OCI-M2 (cell line): ENCODE measurements at regions not wholly inside any gene's neighbourhood (a gene's known extent, or its start where the extent isn't known, plus 50 kb on each side); places are given as distances from the start of the nearest gene placed in this dataset.

Experiments used
- DNase-seq: peaks from one replicate; lab custom pipeline; 2025; ENCODE audit not compliant: unreplicated experiment; lab: John Stamatoyannopoulos, UW

DNA sequence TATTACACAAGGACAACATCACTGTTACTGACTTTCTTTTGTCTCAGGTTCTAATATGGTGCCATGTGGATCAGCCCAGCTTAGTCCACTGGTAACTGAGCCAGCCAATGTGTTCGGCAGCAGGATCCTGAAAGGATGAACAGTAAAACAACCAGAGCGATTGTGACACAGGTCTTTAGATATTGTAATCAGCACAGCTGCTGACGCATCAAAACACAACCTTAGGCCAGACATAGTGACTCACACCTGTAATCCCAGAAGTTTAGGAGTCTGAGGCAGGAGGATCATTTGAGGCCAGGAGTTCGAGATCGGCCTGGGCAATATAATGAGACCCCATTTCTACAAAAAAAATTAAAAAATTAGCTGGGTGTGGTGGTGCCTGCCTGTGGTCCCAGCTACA is 183.4 kb upstream of the CDH20 start:
- no peak for DNase-seq

DNA sequence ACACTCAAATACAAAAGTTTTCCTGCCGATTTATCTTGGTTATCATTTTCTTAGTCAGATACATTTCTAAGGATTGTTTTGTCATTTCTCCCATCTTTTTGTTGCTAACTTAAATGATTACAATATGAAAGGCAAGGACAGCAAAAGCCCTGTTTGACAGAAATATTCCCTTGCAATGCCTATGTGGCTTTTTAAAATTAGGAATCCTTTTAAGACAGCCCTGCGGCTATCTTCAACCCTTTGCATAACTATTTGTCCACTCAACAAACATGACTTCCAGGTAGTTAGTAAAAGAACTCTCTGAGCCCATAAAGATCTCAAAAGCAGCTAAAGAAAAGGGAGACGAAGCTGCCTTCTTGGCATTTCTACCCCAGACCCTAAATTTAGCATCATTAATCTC is 179.7 kb upstream of the CDH20 start:
- no peak for DNase-seq

DNA sequence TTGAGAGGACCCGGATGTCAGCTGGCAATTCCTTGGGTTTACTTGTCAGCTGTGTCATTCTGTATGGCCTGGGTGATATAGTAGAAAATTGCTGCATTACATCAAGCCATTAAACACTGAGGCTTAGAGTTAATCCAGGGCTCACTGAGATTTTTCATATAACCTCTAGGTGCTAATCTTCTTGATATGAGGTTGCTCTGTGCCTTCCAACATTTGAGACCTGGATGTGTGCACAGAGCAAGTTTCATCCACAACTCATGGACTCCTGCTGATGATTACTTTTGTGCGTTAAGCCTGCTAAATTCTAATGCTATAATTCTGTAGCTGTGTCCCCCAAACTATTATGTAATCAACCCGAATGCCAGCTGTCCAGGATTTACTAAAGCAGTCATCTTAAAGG is 178.4 kb upstream of the CDH20 start:
- no peak for DNase-seq

DNA sequence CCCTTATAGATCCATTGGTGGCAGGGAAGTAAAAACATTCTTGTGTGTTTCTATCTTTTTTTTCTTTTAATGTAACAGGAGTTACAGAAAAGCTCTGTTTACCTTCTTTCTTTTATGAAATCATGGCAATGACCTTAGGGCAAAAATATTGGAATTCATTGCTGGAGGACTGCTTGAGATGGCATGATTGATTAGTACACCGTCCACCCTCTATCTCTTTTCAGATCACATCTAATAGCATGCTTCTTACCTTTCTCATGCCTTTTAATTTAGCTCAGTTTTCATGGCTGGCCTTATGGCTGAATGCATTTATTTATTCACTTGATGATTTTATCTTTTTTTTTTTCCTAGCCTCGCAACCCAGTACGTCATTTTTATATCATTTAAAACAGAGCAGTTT is 177.6 kb upstream of the CDH20 start:
- DNase-seq, result no peak

DNA sequence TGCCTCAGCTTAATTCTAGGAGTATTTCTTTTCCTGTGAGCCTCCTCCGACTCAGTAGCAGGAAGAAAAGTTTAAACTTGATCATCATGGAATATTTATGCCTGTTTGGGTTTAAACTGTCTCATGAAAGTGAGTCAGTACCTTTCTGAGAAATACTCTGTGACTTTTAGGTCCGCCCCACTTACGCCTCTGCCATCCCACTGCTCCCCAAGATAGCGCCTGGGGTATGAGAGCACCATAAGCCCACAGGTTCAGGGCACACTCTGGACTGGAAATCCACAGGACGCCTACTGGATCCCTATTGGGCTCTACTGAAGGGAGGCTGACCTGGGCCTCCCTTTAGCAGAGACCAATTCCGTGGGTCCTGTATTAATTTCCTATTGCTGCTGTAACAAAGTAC is 175.8 kb upstream of the CDH20 start:
- DNase-seq, result no peak

DNA sequence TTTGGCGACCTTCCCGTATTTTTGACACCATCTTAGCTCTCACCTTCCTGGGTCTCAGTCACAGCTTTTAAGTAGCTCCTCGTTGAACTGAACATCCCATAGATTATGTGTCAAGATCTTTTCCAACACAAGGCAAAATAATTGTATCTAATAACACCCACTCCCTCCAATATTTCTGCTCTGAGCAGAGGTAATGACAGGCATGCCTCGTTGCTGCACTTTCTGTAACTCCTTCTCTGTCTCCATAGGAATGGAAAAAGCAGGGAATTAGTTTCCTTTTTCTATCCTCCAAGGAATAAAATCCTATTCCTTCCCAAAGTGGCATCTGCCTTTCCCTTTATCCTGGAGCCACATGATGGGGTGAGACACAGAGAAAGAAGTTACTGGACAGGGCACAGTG is 174.0 kb upstream of the CDH20 start:
- no peak for DNase-seq

DNA sequence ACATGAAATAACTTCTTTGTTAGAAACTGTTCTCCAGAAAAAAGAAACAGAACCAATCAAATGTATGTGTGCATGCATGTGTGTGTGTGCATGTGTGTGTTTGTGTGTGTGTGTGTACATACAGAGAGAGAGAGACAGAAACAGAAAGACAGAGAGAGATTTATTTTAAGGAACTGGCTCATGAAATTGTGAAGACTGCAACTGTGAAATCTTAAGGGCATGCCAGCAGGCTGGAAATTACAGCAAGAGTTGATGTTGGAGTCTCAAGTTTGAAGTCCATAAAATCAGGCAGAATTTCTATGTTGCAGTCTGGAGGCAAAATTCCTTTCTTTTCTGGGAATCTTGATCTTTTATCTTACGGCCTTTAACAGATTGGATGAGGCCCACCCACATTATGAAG is 168.9 kb upstream of the CDH20 start:
- no peak for DNase-seq

DNA sequence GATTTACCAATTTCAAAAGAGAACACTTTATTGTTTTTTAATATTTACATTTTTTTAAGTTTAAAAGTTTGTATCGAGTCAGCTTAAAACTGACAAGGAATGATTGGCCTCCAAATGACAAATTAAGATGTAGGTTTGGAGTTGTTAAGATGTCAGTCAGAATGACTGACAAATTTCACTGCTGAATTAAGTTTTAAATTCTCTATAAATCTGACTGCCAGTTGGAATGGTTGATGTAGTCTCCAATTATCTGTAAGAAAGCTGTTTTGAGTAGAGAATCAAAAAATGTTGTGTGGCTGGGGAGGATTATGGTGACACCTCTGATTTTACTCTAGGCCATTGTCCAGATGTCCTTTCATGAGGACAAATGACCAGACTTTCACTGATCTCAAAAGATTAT is 165.3 kb upstream of the CDH20 start:
- DNase-seq, result no peak

DNA sequence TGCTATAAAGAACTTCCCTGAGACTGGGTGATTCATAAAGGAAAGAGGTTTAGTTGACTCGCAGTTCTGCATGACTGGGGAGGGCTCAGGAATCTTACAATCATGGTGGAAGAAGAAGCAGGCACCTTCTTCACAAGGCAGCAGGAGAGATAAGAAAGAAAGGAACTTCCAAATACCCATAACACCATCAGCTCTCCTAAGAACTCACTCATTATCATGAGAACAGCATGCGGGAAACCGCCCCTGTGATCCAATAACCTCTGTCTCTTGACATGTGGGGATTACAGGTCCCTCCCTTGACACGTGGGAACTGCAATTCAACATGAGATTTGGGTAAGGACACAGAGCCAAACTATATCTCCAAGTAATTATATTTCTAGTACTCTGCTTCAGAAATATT is 163.8 kb upstream of the CDH20 start:
- no peak for DNase-seq

DNA sequence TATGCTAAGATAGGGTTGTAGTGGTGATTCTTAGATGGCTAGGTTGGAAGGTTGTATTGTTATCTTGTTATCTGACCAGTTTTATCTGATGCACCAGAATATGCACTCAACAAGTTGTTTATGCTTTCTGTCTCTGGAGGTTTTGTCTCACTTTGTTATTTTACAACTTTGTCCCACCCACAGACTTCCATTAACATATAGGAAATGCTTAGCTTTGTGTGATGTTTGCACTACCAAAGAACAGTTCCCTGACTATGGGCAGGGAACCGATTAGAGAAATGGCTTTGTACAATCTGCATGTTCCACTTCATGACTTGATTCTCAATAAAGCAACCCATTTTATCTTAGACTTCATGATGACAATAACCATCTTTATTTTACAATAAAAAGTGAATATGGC is 160.6 kb upstream of the CDH20 start:
- DNase-seq, result no peak

DNA sequence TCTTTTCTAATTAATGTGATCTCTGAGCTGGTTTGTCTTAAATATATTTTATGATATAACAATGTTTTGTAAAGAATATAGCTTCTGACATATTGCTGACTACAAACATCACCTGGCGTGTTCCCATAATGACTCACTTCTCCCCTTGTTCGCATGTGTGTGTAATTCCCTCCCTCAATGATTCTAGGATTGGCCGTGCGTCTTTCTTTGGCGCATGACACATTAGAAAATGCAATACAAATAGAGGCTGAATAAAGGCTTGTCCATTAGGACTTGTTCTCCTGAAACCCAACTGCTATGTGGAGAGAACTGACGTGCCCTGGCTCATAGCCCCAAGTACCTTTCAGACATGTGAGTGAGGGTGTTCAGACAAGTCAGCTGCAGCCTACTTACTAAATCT is 159.7 kb upstream of the CDH20 start:
- DNase-seq, result no peak

DNA sequence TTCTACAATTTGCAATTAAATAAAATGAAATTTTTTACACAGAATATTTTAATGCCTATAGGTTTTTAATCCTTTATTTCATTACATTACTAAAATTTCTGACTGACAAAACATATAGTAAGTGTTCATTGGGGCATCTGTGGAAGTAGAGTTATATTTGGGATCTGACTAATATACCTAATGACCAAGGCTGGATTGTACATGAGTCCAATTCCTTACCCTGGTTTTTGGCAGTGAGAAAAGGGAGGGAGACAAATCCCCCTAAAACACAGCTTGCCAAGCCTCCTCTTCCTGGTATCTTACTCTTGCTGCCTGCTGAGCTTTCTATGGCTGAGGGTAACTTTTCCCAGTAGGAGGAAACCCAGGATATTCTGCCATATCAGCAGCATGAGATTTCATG is 149.4 kb upstream of the CDH20 start:
- DNase-seq, result no peak

DNA sequence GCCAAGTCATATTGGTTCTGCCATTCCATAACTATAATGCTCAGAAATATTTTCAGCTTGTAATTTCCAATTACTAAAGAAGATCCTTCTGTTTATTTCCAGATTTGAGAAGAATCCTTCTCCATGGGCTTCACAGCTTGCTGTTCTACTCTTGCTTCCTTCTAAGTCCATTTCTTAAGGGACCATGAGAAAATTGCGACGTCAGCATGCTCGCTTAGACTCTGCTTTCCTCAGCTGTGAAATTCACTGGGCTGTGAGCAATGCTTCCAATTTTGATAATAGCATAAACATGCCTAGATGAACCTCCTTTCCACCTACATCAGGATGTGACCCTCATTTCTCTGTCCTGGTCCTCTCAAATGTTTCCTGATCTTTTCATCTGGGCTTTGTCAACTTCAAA is 145.3 kb upstream of the CDH20 start:
- DNase-seq, result no peak

DNA sequence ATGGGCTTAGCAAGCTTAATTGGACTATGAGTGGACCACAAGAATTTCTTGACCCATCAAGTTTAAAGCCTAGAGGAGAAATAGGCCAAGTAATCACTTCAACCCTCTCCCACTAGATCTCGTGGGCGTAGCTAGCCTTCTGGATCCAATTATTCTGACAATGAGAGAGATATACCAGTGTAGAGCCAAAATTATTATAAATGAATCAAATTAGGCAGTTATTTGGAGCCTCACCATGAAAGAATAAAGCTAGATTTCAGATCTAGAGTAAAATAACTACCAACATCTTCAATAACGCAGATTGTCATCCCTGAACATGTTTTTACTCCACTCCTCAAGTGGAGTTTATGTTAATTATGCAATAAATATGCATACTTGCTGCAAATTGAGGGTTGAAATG is 143.9 kb upstream of the CDH20 start:
- DNase-seq, result no peak

DNA sequence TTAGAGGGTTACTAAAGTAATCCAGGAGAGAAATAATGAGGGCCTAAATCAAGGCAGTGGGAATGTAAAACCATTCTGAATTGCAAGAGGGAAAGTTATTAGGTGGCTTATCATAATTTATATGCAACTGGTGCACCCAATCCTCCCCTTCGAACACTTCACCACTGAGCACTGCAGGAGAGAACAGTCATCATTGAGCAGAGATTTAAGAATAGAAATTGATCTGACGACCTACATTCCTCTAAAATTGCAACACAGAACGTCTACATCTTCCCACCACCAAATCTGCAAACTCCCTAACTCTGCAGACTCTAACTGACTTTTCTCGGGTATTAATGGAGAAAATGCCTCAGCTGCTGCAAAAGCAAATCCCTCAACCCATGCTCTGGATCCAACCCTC is 138.5 kb upstream of the CDH20 start:
- DNase-seq, result no peak

DNA sequence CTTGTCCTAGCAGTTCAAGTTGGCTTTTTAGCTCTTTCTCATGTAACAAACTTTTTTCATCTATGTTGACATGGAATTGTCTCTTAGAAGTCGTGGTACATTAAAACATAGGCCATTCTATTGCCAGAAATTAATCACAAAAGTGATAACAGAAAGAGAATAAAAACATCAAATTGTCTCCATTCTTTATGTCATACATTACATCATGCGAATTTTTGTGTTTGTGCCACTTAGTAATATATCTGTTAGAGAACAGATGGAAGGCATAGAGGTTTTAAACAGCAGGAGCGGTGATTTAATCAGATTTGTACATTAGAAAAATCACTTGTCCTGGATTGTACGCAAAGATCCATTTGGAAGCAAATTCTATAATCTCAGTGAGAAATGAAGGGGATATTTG is 136.5 kb upstream of the CDH20 start:
- DNase-seq, result no peak

DNA sequence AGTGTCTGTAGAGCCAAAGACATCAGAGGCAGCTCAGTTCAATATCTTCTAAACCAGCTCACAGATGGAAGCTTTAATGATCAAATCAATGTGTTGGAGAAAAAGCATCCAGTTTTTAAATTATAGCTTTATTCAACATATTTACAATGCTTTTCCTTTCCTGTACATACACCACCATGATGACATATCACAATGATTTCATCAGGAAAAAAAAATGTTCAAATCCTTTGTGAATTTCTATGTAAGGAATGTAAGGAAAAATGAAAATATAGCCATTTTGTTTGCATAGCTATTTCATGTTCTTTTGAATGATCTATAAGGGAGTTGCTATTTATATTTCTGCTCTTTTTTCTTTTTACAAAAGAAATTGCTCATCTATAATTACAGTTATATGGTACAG is 134.7 kb upstream of the CDH20 start:
- DNase-seq, result no peak

DNA sequence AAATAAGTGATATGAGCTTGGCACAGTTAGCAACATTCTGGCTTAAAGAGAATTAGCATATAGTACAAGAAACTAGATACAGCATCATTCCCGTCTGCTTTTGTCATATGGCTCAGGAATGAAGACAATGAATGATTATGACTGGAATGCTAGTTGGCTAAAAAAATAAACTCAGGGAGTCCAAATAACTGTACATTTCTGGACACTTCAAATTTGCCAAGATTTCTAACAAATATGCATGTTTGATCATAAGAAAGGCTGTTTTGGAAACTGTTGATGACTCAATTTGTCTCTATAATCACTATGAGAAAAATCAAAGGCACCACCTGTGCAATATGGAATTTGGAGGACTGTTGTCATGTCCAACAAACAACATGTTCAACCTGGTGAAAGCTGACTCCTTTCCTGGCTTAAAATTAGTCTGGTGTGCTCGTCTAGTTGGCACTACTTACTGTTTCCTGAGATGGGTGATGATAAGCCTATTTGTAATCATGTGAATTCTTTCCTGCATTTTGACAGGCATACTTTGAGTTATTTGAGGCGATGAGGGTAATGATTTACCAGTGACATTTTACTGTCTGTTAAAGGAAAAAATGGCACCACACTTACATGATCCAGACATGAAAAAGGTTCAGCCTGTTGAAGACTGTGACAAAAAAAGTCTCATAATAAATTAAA is 133.9 kb upstream of the CDH20 start:
- DNase-seq, result no peak

DNA sequence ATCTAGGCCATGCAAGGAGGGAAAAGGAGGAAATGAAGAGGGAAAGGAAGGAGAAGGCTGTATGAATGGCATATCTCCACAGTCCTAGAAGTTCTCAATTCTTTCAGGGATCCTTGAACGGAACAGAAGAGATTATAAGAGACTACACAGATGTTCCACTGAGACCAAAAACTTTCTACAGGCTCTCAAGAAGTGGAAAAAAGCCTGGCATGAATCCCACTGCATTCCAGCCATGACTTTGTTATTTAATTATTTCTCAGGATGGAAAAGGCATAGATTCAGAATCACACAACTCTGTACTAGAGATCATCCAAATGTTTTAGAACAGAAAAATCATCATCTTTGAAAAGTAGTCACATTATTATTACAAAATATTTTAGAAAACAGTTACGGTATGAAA is 131.7 kb upstream of the CDH20 start:
- no peak for DNase-seq

DNA sequence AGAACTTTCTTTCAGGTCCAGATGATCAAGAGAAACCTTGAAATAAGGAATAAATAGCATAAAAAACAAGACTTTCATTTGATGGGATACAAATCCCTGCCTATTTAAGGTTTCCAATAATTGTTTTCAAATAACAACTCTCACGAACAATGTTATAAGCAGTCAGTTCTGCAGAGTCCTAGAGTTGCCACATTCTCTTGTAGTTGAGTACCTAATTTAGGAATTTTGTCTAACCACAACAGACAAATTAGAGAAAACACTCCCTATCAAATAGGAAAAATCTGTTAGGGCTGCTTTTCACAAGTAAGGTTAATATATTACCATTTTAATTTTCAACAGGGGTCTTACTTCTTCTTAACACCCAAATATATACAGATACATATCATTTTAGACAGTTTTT is 130.1 kb upstream of the CDH20 start:
- no peak for DNase-seq

DNA sequence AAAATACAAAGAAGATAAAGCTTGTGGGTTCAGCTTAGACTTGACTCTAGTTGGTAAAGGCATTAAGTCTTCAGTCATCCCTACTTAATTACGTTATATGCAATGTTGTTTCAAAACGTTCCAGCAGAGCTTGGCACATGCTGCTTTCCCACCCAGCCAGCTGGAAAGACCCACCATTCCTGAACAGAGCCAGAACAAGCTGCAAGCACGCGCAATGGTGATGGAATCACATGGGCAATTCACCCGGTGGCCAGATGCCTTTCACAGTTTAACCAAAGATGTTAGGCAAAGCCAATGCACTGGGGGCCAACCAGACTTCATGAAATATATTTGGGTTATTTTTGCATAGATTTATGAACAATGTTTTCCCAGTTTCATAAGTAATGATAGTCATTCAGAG is 123.4 kb upstream of the CDH20 start:
- no peak for DNase-seq

DNA sequence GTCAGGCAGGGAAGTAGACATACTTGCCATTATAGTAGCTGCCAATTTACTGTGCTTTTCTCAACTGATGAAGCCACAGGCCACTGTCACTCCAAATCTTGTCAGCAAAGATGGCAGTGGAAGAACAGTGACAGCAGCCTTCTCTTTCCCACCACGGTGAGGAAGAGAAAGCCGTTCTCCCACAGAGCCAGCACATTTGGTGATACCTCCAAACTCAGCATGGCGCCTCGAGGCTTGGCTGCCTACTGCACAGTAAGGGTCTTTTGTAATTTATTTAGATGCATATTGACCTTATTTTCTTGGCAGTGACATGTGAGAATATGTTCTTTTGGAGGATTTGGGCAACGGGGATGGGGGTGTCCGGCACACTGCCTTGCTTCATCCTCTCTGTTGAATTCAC is 117.2 kb upstream of the CDH20 start:
- no peak for DNase-seq

DNA sequence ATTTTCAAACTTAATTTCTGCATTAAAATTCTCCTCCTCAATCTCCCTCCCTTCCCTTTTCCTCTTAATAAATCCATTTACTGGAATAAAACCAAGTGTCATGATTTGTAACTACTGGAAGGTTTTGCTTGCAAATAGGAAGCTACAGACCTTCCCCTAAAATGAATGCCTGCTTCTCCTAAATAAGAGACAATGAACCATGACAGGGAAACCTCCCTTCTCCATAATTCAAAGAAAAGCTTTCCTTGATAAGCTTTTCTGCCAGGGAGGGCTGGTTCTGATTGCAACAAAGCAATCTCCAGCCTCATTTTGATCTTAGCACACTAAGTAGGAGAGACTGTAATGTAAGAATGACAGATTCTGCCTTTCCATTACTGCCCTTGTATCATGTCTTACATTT is 111.0 kb upstream of the CDH20 start:
- no peak for DNase-seq

DNA sequence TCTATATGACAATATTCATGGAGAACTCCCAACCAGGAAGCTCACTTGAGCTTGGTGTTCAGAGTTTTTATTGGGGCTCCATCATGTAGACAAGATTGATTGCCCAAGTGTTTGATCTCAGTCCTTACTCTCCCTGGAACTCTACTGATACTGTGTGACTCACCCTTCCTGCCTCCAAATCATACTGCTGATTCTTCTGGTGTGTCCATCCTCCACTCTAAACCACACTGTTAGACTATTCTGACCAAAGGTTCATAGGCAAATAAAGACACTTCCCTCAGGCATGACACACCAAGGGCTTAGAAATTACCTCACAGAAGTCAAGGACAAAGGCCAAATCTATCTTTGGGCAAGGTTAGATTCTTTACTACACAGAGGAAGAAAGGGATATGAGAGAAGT is 107.9 kb upstream of the CDH20 start:
- no peak for DNase-seq
